WI38 (cell line): ENCODE measurements at regions not wholly inside any gene's neighbourhood (a gene's known extent, or its start where the extent isn't known, plus 50 kb on each side); places are given as distances from the start of the nearest gene placed in this dataset.

Source experiments
- H3K4me3 ChIP-seq: 2 replicates; pipeline ENCODE4 v1.5.1; 2011; ENCODE audit warnings: low read depth, mild to moderate bottlenecking, control low read depth, low read length
- CTCF ChIP-seq: IDR thresholded peaks from 2 replicates; pipeline ENCODE4 v1.5.1; 2012; ENCODE audit warnings: low read depth, mild to moderate bottlenecking, control low read depth, low read length

DNA sequence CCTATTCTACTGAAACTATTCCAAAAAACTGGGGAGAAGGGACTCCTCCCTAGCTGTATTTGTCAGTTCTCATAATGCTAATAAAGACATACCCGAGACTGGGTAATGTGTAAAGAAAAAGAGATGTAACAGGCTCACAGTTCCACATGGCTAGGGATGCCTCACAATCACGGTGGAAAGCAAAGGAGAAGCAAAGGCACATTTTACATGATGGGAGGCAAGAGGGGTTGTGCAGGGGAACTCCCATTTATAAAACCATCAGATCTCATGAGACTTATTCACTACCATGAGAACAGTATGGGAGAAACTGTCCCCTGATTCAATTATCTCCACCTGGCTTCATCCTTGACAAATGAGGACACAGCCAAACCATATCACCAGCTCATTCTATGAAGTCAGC lies 111.2 kb upstream of the RIPOR2 start:
- no peak for TF ChIP-seq CTCF
- H3K4me3 ChIP-seq: no peak overlapping the region

DNA sequence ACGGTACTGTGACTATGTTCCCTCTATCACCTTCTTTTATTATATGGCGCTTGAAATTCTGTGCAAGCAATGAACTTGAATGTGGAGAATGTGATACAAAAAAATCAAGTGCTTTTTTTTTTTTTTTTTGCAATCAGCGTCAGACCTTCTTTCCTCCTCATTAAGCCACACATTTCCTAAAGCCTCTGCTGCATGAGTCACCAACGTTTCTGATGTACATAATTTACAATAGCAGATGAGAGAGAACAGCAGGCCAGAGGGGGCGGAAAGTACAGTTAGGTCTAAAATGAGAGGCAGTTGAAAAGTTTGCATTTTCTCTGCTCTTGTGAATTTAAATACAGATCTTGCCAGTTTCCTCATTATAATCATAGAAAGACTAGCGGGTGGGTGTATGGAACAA lies 114.6 kb upstream of the RIPOR2 start:
- no peak overlapping the region for H3K4me3 ChIP-seq
- no peak for TF ChIP-seq CTCF

DNA sequence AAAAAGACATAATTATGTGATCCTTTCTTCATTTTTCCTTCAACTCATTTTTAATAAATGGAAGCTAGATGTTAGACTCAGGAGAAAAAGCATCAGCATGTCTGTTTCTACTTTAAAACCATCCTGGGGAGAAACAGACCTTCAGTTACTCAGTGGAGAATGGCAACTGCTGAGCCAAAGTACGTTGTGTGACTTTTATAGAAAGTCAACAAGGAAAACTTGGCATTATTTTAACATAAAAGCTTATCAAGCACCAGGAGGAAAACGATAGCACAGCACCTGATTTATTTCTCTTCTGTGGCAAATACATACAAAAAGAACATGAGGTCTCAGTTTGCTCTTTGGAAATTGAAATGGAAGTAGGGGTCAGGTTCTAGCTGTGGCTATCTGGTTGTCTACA lies 115.3 kb upstream of the RIPOR2 start:
- TF ChIP-seq CTCF: no peak
- no peak overlapping the region for H3K4me3 ChIP-seq

DNA sequence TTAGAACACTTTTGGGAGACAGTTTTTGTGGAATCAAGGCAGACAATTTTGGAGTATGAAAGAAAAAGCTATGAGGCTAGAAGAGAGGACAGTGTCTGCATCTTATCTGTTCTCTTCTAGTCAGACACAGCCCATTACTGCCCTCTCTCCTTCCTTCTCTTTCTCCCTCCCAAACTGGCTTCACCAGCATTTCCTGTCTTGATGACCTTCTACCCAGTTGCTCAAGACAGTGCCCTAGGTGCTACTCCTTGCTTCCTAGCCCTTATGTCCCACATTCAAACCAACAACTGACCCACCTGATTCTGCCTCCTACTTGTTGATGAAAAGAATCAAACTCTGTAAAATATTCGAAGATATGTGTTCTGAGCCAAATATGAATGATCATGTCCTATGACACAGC lies 116.4 kb upstream of the RIPOR2 start:
- no peak for TF ChIP-seq CTCF
- no peak overlapping the region for H3K4me3 ChIP-seq

- TF ChIP-seq CTCF: no peak
- H3K4me3 ChIP-seq: peak overlapping the region; percentile 37
Observed at GRCh38 chr6:25053875-25054371, 118.2 kb upstream of the RIPOR2 start.

- peak overlapping the region; percentile 37 for H3K4me3 ChIP-seq
- no peak for TF ChIP-seq CTCF
Observed at GRCh38 chr6:25054469-25054868, 118.7 kb upstream of the RIPOR2 start.

DNA sequence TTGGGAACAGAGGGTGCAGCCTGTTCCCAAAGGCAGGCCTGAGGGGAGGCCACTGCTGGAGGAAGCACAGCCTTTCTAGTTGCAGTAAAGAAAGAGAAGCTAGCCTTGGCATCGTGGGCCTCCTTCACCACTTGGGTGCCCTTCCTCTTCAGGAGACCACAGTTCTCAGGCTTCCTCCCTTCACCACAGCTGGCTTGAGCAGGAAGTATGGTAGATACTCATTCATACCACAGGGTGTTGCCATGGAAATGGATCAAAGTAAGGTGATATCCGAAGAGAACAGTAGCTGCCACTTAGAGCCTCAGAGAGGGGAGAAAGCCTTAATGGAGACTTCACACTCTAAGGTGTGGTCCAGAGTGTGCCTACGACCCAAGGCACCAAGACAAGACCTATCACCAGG lies 120.4 kb upstream of the RIPOR2 start:
- no peak overlapping the region for H3K4me3 ChIP-seq
- no peak for TF ChIP-seq CTCF
